ENCODE measurements at regions not wholly inside any gene's neighbourhood (a gene's known extent, or its start where the extent isn't known, plus 50 kb on each side); places are given as distances from the start of the nearest gene placed in this dataset.
"Not testable (repeated sequence)": the region's sequence is repeated elsewhere in the genome, so short reads cannot be mapped to it uniquely, and the experiment has no call there.

DNA sequence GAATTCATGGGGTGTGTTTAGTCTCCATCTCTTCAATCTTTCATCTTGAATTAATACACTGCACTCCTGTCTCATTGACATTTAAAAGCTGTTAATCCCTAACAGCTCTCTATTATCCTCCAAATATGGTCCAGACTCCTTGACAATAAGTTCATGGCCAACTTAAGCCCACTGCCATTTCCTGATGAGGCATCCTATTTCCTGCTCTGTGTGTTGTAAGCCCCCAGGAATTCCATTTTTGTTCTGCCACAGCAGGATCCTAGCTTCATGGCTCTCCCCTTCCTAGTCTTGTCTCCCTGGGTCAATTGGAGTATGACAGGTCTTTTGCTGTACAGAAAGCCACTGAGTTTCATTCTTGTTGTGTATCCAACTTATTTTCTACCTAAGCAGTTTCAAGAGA, 218.8 kb downstream of the OTUD1 start:
- BruUV-seq (replicated peaks): no TSS peak
- ChIA-PET POLR2A (no interaction called here), CTCF (no interaction called here)
- Histone ChIP-seq H3K79me2 (ENCODE audit: control insufficient read depth, insufficient read depth, low read length) (no peaks in the 10 kb centered on the region), H3K4me3 (replicated peaks in 1 of 3; ENCODE audit: insufficient read depth in 1 of 3, low read depth in 1 of 3, low read length in 3 of 3) (no peak overlapping the region), H2AFZ (ENCODE audit: low read depth, low read length) (no peak overlapping the region), H3K9ac (replicated peaks; ENCODE audit: extremely low read depth, insufficient read depth, low read length) (no peak overlapping the region), H3K9me3 (replicated peaks; ENCODE audit: control insufficient read depth, insufficient read depth, low read length) (peaks cover 5% of the 10 kb centered on the region), H4K20me1 (replicated peaks; ENCODE audit: control insufficient read depth, extremely low read depth, insufficient read depth, low read length) (no peaks in the 10 kb centered on the region), H3K9me1 (replicated peaks; ENCODE audit: control insufficient read depth, extremely low read depth, insufficient read depth, low read length) (no peaks in the 10 kb centered on the region), H3K4me1 (ENCODE audit: control insufficient read depth, extremely low read depth, insufficient read depth, low read length) (no peaks in the 10 kb centered on the region), H3K4me2 (ENCODE audit: insufficient read depth, low read length) (no peak overlapping the region), H3K27ac (ENCODE audit: insufficient read depth, low read depth, low read length) (no peak overlapping the region), H3K36me3 (ENCODE audit: control insufficient read depth in 2 of 2, extremely low read depth in 1 of 2, insufficient read depth in 2 of 2, low read length in 2 of 2) (no peaks in the 10 kb centered on the region), H3K27me3 (ENCODE audit: control insufficient read depth in 2 of 2, insufficient read depth in 2 of 2, low read length in 2 of 2) (no peaks in the 10 kb centered on the region)
- DNase-seq (ENCODE audit: low read depth, low spot score): no peak
- TF ChIP-seq POLR2AphosphoS5 (IDR thresholded peaks at IDR 0.05; ENCODE audit: insufficient read depth, low read depth, low read length) (no peak), POLR2A (IDR thresholded peaks at IDR 0.05; ENCODE audit: low read depth, low read length) (no peak), FOS (IDR thresholded peaks at IDR 0.05; ENCODE audit: borderline replicate concordance, insufficient read depth, low read length) (no peak), MYC (IDR thresholded peaks at IDR 0.05; ENCODE audit: low read depth, low read length) (no peak), EZH2 (IDR thresholded peaks at IDR 0.05; ENCODE audit: borderline replicate concordance, low read depth, low read length, severe bottlenecking) (no peak), JUN (IDR thresholded peaks at IDR 0.05; ENCODE audit: borderline replicate concordance, insufficient read depth, insufficient read length, low read depth) (no peak), GATA2 (IDR thresholded peaks at IDR 0.05; ENCODE audit: insufficient read depth, insufficient read length, low read depth, low read length) (no peak)
- TF ChIP-seq, protein P1, sequence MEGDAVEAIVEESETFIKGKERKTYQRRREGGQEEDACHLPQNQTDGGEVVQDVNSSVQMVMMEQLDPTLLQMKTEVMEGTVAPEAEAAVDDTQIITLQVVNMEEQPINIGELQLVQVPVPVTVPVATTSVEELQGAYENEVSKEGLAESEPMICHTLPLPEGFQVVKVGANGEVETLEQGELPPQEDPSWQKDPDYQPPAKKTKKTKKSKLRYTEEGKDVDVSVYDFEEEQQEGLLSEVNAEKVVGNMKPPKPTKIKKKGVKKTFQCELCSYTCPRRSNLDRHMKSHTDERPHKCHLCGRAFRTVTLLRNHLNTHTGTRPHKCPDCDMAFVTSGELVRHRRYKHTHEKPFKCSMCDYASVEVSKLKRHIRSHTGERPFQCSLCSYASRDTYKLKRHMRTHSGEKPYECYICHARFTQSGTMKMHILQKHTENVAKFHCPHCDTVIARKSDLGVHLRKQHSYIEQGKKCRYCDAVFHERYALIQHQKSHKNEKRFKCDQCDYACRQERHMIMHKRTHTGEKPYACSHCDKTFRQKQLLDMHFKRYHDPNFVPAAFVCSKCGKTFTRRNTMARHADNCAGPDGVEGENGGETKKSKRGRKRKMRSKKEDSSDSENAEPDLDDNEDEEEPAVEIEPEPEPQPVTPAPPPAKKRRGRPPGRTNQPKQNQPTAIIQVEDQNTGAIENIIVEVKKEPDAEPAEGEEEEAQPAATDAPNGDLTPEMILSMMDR (IDR thresholded peaks at IDR 0.05; ENCODE audit: extremely low read depth in 1 of 2, insufficient read depth in 1 of 2, low read depth in 1 of 2, low read length in 2 of 2): no peak
- TF ChIP-seq, protein P2, sequence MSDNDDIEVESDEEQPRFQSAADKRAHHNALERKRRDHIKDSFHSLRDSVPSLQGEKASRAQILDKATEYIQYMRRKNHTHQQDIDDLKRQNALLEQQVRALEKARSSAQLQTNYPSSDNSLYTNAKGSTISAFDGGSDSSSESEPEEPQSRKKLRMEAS (IDR thresholded peaks at IDR 0.05; ENCODE audit: insufficient read depth, insufficient read length): no peak
- no peak for FAIRE-seq
- dilution Hi-C loops (cut with MboI; ENCODE audit: extremely low pct_ligation_motif_present, low sequenced_read_pairs): no loop called here
- intact Hi-C loops (cut with micrococcal nuclease): no loop called here

DNA sequence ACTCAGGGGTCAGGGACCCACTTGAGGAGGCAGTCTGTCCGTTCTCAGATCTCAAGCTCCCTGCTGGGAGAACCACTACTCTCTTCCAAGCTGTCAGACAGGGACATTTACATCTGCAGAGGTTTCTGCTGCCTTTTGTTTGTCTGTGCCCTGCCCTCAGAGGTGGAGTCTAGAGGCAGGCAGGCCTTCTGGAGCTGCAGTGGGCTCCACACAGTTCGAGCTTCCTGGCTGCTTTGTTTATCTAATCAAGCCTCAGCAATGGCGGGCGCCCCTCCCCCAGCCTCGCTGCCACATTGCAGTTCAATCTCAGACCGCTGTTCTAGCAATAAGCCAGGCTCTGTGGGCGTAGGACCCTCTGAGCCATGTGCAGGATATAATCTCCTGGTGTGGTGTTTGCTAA, 233.0 kb downstream of the OTUD1 start:
- H3K79me2 ChIP-seq (ENCODE audit: control insufficient read depth, insufficient read depth, low read length); H3K9me1 ChIP-seq (replicated peaks; ENCODE audit: control insufficient read depth, extremely low read depth, insufficient read depth, low read length); H3K9me3 ChIP-seq (replicated peaks; ENCODE audit: control insufficient read depth, insufficient read depth, low read length); DNase-seq (ENCODE audit: low read depth, low spot score); BruUV-seq (replicated peaks); FAIRE-seq; H2AFZ ChIP-seq (ENCODE audit: low read depth, low read length); H3K27ac ChIP-seq (ENCODE audit: insufficient read depth, low read depth, low read length); H3K9ac ChIP-seq (replicated peaks; ENCODE audit: extremely low read depth, insufficient read depth, low read length); H3K4me3 ChIP-seq (replicated peaks in 1 of 3; ENCODE audit: insufficient read depth in 1 of 3, low read depth in 1 of 3, low read length in 3 of 3); H3K27me3 ChIP-seq (ENCODE audit: control insufficient read depth in 2 of 2, insufficient read depth in 2 of 2, low read length in 2 of 2); H4K20me1 ChIP-seq (replicated peaks; ENCODE audit: control insufficient read depth, extremely low read depth, insufficient read depth, low read length); H3K4me1 ChIP-seq (ENCODE audit: control insufficient read depth, extremely low read depth, insufficient read depth, low read length); POLR2A ChIA-PET; CTCF ChIA-PET; H3K36me3 ChIP-seq (ENCODE audit: control insufficient read depth in 2 of 2, extremely low read depth in 1 of 2, insufficient read depth in 2 of 2, low read length in 2 of 2); dilution Hi-C loops (cut with MboI; ENCODE audit: extremely low pct_ligation_motif_present, low sequenced_read_pairs); H3K4me2 ChIP-seq (ENCODE audit: insufficient read depth, low read length); intact Hi-C loops (cut with micrococcal nuclease): not testable (repeated sequence)
